ENCODE measurements at regions not wholly inside any gene's neighbourhood (a gene's known extent, or its start where the extent isn't known, plus 50 kb on each side); places are given as distances from the start of the nearest gene placed in this dataset.
"Not testable (repeated sequence)": the region's sequence is repeated elsewhere in the genome, so short reads cannot be mapped to it uniquely, and the experiment has no call there.

DNA sequence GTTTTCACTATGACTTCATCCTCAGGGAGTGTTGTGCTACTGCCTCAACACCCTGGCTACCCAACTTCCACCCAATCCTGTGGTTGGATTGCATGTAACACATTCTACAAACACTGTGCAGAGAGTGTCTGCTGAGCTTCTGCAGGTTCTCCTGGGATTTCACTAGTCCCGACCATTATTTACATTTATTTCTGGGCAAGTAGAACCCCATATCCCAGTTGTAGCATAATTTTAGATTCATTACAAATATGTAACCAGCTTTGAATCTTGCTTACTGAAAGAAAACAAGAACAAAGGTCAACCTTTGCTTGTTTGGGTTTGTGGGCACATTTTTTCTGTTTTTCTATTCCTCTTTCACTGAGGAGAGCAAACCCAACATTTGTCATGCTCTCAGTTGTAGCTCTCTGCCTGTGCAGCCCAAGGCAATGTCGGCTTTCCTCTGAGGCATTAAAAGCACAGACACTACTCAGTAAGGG is 2036.1 kb upstream of the LRRTM1 start:
- no peak for DNase-seq (ENCODE audit: low spot score)

GRCh38 chr2:82339805-82340204 is 2035.3 kb upstream of the LRRTM1 start:
- no peak for DNase-seq (ENCODE audit: low spot score)

- DNase-seq (ENCODE audit: low spot score): no peak
Observed at GRCh38 chr2:82333697-82334096, 2029.1 kb upstream of the LRRTM1 start.

DNA sequence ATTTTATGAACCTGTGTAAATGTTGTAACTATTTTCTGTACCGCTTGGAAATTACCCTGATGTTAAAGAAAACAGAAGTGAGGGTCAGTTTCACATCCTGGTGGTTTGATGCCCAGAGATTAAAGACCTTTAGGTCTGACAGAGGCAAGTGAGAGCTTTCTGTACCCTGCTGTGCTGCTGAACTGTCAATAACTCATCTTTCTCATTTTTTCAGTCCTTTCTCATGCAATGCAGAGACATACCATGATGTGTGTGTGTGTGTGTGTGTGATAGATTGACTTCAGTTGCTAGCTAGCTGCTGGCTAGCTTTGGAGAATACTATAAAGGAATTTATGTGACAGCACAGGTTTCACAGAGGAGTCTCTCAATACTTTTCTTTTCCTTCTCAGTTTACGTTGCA is 2025.6 kb upstream of the LRRTM1 start:
- no peak for DNase-seq (ENCODE audit: low spot score)

DNA sequence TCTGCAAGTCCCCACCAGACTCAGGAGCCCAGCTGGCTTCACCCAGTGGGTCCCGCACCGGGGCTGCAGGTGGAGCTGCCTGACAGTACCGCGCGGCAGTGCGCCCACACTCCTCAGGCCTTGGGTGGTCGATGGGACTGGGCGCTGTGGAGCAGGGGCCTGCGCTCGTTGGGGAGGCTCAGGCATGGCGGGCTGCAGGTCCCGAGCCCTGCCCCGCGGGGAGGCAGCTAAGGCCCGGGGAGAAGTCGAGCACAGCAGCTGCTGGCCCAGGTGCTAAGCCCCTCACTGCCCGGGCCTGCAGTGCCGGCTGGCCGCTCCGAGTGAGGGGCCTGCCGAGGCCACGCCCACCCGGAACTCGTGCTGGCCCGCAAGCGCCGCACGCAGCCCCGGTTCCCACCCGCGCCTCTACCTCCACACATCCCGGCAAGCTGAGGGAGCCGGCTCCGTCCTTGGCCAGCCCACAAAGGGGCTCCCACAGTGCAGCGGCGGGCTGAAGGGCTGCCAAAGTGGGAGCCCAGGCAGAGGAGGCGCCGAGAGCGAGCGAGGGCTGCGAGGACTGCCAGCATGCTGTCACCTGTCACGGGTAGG is 2021.7 kb upstream of the LRRTM1 start:
- not testable (repeated sequence) for DNase-seq (ENCODE audit: low spot score)

GRCh38 chr2:82320296-82320695 is 2015.7 kb upstream of the LRRTM1 start:
- no peak for DNase-seq (ENCODE audit: low spot score)

DNA sequence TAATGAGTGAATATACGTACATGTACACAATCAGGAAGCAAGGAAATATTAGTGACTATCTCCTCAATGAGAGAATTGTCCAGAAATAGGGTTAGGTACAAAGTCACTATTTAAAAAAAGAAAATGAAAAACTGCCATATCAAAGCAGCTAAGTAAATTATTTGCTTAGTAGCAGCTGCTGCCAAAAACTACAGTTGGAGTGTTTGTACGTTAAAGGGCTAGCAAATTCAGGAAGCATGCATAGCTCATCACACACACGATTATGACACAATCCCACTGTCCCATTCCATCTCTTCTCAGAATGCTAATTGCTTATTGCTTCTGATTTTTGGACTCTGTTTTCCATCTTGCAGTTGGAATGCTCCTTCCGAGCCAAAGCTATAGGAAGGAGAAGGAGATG is 2012.5 kb upstream of the LRRTM1 start:
- no peak for DNase-seq (ENCODE audit: low spot score)

DNA sequence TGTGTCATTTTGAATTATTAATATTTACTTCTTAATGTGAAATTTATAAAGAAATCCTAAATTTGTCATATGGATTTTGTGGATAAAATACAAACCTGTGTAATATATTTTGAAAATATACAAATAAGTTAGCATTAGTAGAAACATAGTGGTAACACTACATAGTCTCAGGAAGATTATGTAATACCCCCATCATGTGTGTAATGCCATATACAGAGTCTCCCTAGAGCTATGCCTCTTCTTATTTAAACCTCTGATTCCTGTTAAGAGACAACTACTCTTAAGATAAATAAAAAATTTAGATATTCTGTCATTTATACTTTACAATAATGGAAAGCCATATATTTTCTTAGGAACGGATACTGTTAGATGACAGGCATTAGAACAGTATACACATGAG is 2012.0 kb upstream of the LRRTM1 start:
- no peak for DNase-seq (ENCODE audit: low spot score)

- DNase-seq (ENCODE audit: low spot score): no peak
Observed at GRCh38 chr2:82314836-82315472, 2010.4 kb upstream of the LRRTM1 start.

DNA sequence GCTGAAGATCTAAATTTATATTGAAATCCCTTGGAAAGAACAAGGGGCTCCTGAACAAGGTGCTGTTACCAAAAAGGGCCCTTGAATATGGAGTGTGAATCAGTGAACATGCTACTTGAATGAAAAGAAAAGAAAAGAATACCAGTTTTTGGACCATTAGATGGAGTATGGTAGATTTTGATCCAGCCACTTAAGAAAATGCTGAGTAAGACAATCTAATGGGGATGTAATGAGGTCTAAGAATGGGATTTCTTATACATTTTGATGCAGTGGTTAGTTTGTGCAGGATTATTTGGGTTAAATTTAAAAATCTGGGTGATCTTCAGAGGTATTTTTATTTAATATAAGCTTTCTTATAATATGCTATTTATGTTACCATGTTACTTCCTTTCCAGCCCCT is 2003.0 kb upstream of the LRRTM1 start:
- DNase-seq (ENCODE audit: low spot score): no peak

DNA sequence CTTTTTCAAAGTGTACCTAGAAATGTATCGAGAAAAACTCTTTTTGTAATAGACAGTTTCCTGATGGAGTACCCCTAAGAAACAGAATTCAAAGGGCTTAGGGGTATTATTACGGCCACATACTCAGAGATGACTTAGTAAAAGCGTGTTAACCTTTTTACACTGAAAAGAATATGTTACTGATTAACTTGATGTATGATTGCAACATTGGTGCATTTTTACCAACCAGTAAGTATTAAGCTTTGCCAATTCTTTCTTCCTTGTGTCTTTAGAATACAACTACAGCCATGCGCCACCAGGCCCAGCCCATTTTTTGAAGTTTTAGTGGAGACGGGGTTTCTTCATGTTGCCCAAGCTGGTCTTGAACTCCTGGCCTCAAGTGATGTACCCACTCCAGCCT is 1997.0 kb upstream of the LRRTM1 start:
- no peak for DNase-seq (ENCODE audit: low spot score)

- DNase-seq (ENCODE audit: low spot score): no peak
Observed at GRCh38 chr2:82289446-82289845, 1984.9 kb upstream of the LRRTM1 start.

DNA sequence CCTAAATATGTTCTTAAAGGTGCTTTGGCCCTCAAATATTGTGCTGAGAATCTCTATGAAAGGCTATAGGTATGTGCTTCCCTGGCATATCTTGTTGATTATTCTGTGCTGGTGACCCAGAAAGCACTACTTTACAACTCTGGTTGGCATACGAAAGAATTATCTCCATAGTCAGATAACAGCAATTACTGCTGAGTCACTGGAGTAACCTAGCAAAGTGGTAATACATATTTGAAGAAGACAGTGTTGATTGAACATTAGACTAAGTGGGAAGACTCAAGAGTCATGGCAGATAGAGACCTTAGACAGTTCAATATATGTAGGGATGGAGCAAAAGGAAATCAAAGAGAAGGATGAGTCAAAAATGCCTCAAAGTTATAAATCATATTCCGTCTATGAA is 1978.5 kb upstream of the LRRTM1 start:
- DNase-seq (ENCODE audit: low spot score): no peak

- DNase-seq (ENCODE audit: low spot score): no peak
Observed at GRCh38 chr2:82282111-82282882, 1977.7 kb upstream of the LRRTM1 start.

- DNase-seq (ENCODE audit: low spot score): no peak
Observed at GRCh38 chr2:82279367-82279766, 1974.8 kb upstream of the LRRTM1 start.

- no peak for DNase-seq (ENCODE audit: low spot score)
Observed at GRCh38 chr2:82278416-82278815, 1973.9 kb upstream of the LRRTM1 start.

GRCh38 chr2:82275599-82275998 is 1971.0 kb upstream of the LRRTM1 start:
- DNase-seq (ENCODE audit: low spot score): no peak

- no peak for DNase-seq (ENCODE audit: low spot score)
Observed at GRCh38 chr2:82268446-82268845, 1963.9 kb upstream of the LRRTM1 start.

DNA sequence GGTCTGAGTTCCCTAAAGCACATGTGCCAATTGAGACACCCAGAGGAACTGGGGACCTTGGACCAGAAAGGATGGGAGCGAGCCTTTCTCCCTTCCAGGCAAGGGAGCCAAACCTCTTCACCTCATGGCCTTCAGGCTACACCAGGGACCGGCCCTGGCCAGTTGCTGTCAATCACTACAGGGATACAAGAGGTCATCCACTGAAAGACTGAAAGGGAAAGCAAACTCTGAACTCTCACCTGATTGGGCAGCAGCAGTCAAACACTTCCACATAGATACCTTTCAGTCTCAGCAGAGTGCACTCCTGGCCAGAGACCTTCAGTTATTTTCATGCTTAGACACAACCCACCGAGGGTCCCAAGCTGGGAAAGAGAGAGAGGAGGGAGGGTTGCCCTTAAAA is 1956.0 kb upstream of the LRRTM1 start:
- no peak for DNase-seq (ENCODE audit: low spot score)

GRCh38 chr2:82259551-82259950 is 1955.0 kb upstream of the LRRTM1 start:
- DNase-seq (ENCODE audit: low spot score): no peak

GRCh38 chr2:82257796-82258555 is 1953.4 kb upstream of the LRRTM1 start:
- DNase-seq (ENCODE audit: low spot score): no peak

GRCh38 chr2:82256983-82257632 is 1952.6 kb upstream of the LRRTM1 start:
- DNase-seq (ENCODE audit: low spot score): no peak
